HepG2 (cell line): ENCODE measurements at regions not wholly inside any gene's neighbourhood (a gene's known extent, or its start where the extent isn't known, plus 50 kb on each side); places are given as distances from the start of the nearest gene placed in this dataset.

ENCODE experiments used
- EZH2 ChIP-seq: conservative IDR thresholded peaks from 2 replicates; pipeline ENCODE4 v1.6.1; 2012; ENCODE audit warnings: mild to moderate bottlenecking, low read depth, low read length, moderate library complexity
- MTA1 ChIP-seq: sonication (generic); formaldehyde crosslinking; IDR thresholded peaks from 2 replicates; pipeline ENCODE4 v1.4.0; 2020; ENCODE audit warnings: missing genetic modification reagents, mild to moderate bottlenecking, borderline replicate concordance
- PITX1 ChIP-seq: sonication (generic); formaldehyde crosslinking; IDR thresholded peaks from 2 replicates; pipeline ENCODE4 v1.5.1; 2020; ENCODE audit warnings: mild to moderate bottlenecking, missing genetic modification reagents
- SIN3A ChIP-seq: IDR thresholded peaks from 2 replicates; pipeline ENCODE4 v1.6.1; 2011; ENCODE audit warnings: low read depth, mild to moderate bottlenecking, control low read depth, low read length, borderline replicate concordance
- ZNF24 ChIP-seq: fragments of 450-650 bp; IDR thresholded peaks from 2 replicates; pipeline ENCODE4 v1.6.1; 2017; ENCODE audit warnings: antibody characterized with exemption, mild to moderate bottlenecking
- ZNF674 ChIP-seq: sonication (generic); formaldehyde crosslinking; IDR thresholded peaks from 2 replicates; pipeline ENCODE4 v1.5.0; 2020; ENCODE audit warnings: low read depth, mild to moderate bottlenecking, missing genetic modification reagents
- TF ChIP-seq, protein P1 (sequence below): sonication (generic); formaldehyde crosslinking; IDR thresholded peaks from 2 replicates; pipeline ENCODE4 v1.5.0; 2020; ENCODE audit warnings: mild to moderate bottlenecking, missing genetic modification reagents, moderate library complexity

DNA sequence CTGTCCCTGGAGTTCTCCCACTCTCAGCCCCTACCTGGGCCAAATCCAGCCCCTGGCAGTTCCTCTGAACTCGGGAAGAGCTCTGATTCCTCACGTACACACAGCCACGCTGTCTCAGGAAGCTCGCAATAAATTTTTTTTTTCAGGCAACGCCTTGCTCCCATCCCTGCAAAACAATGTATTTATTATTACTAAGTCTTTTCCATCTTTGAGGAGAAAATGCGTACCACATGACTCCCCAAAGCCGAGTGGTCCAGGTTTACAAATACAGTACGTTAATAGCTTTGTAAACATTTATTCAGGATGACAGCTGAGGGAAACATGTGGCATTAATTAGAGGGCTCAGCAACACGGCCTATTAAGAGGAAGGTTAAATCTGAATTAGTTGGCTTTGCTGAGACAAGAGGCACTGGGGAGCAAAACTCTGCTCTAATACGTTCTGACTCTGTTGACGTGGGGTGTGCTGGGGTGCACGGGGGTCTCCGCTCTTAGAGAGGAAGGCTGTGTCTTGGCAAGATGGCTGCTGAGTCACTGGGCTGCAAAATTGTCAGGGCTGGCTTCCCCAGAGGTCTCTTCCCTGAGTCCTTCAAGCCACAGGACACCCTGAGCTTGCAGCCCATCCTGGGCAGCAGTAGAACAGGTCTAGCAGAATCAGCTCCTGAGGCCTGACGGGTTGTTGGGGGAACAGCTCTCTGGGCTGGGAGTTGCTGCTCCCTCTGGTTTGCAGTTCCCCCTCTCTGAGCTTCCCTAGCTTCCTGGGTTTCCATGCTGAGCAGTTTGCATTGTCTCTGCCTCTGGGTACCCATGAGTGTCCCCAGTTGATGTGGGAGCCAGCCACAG lies 185.2 kb upstream of the TBX3 start:
- TF ChIP-seq SIN3A (no peak), MTA1 (CRISPR knock-in tag) (no peak), EZH2 (no peak), ZNF24 (no peak), PITX1 (CRISPR knock-in tag) (no peak), ZNF674 (CRISPR knock-in tag) (no peak)
- TF ChIP-seq, protein P1, sequence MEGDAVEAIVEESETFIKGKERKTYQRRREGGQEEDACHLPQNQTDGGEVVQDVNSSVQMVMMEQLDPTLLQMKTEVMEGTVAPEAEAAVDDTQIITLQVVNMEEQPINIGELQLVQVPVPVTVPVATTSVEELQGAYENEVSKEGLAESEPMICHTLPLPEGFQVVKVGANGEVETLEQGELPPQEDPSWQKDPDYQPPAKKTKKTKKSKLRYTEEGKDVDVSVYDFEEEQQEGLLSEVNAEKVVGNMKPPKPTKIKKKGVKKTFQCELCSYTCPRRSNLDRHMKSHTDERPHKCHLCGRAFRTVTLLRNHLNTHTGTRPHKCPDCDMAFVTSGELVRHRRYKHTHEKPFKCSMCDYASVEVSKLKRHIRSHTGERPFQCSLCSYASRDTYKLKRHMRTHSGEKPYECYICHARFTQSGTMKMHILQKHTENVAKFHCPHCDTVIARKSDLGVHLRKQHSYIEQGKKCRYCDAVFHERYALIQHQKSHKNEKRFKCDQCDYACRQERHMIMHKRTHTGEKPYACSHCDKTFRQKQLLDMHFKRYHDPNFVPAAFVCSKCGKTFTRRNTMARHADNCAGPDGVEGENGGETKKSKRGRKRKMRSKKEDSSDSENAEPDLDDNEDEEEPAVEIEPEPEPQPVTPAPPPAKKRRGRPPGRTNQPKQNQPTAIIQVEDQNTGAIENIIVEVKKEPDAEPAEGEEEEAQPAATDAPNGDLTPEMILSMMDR (CRISPR knock-in tag), result no peak
